ENCODE measurements at regions not wholly inside any gene's neighbourhood (a gene's known extent, or its start where the extent isn't known, plus 50 kb on each side); places are given as distances from the start of the nearest gene placed in this dataset.

GRCh38 chr3:152779653-152780052 lies 55.3 kb upstream of the P2RY1 start:
- TF ChIP-seq CTCF (IDR thresholded peaks at IDR 0.05; ENCODE audit: low read depth, low read length, missing control alignments), result no peak
- H3K27ac ChIP-seq, result no peak overlapping the region
- no peaks in the 10 kb centered on the region for H3K36me3 ChIP-seq (replicated peaks)
- H3K27me3 ChIP-seq (replicated peaks), result no peaks in the 10 kb centered on the region
- peak; percentile 2 for DNase-seq
- in situ Hi-C loops (cut with HindIII; ENCODE audit: low pct_ligation_motif_present, low sequenced_read_pairs), result no loop called here
- no peak overlapping the region for H3K4me3 ChIP-seq (ENCODE audit: low read depth, low read length)

GRCh38 chr3:152780553-152780952 lies 54.4 kb upstream of the P2RY1 start:
- H3K4me3 ChIP-seq (ENCODE audit: low read depth, low read length), result no peak overlapping the region
- H3K36me3 ChIP-seq (replicated peaks), result no peaks in the 10 kb centered on the region
- TF ChIP-seq CTCF (IDR thresholded peaks at IDR 0.05; ENCODE audit: low read depth, low read length, missing control alignments), result no peak
- in situ Hi-C loops (cut with HindIII; ENCODE audit: low pct_ligation_motif_present, low sequenced_read_pairs), result no loop called here
- no peak overlapping the region for H3K27ac ChIP-seq
- no peak for DNase-seq
- no peaks in the 10 kb centered on the region for H3K27me3 ChIP-seq (replicated peaks)

DNA sequence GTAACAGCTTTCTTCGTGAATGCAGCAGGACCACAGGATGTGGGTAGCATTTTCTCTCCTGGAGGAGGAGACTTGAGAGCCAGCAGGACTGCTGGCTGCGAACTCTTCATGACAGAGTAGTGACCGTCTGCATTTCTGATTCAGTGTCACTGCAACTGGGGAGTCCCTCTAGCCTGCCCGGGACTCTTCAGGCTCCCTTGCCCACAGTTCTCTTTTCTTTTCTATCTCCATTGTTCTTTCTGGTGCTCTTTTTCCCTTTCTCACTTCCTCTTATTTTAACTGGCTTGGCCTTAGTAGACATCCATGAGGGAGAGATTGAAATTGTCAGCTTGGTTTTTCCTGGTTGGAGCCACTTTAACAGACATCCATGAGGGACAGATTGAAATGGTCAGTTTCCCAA lies 49.9 kb upstream of the P2RY1 start:
- in situ Hi-C loops (cut with HindIII; ENCODE audit: low pct_ligation_motif_present, low sequenced_read_pairs), result no loop called here
- no peak overlapping the region for H3K27ac ChIP-seq
- H3K36me3 ChIP-seq (replicated peaks), result no peaks in the 10 kb centered on the region
- H3K4me3 ChIP-seq (ENCODE audit: low read depth, low read length), result no peak overlapping the region
- TF ChIP-seq CTCF (IDR thresholded peaks at IDR 0.05; ENCODE audit: low read depth, low read length, missing control alignments), result no peak
- no peaks in the 10 kb centered on the region for H3K27me3 ChIP-seq (replicated peaks)
- DNase-seq, result no peak

Measured in brain microvascular endothelial cell (primary cell).